ENCODE measurements at regions not wholly inside any gene's neighbourhood (a gene's known extent, or its start where the extent isn't known, plus 50 kb on each side); places are given as distances from the start of the nearest gene placed in this dataset.
"Not testable (repeated sequence)": the region's sequence is repeated elsewhere in the genome, so short reads cannot be mapped to it uniquely, and the experiment has no call there.

DNA sequence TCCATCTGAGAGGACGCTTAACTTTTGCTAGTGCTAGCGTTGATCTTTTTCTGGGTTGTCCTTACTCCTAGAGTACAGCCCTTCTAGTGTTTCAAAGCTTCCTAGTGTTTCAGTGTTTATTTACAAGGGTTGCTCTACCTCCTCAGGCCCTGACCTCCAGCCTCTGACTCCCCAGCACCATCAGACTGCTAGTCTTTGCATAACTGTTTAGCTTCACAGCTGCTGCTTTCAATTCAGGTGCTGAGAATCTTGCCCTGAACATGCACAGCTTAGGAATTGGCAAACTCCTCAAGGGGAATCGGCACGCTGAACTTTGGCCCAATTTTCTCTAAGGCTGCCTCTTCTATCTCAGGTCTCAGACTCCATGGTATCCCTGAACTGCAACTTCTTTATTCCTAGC lies 52.9 kb downstream of the OR52B4 start:
- POLR2A ChIA-PET, CTCF ChIA-PET: not testable (repeated sequence)

DNA sequence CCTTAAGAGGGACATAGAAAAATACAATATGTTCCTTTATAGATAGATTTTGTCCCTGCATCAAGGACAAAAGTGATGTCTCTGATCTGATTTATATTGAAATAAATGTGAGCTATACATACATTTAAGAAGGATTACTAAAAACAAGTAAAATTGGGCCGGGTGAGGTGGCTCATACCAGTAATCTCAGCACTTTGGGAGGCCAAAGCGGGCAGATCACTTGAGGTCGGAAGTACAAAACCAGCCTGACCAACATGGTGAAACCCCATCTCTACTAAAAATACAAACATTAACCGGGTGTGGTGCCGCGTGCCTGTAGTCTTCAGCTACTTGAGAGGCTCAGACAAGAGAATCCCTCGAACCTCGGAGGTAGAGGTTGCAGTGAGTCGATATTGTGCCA lies 91.0 kb downstream of the OR52B4 start:
- POLR2A ChIA-PET, CTCF ChIA-PET: not testable (repeated sequence)

DNA sequence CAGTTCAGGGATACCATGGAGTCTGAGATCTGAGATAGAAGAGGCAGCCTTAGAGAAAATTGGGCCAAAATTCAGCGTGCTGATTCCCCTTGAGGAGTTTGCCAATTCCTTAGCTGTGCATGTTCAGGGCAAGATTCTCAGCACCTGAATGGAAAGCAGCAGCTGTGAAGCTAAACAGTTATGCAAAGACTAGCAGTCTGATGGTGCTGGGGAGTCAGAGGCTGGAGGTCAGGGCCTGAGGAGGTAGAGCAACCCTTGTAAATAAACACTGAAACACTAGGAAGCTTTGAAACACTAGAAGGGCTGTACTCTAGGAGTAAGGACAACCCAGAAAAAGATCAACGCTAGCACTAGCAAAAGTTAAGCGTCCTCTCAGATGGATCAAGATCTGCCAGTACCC lies 117.1 kb downstream of the OR52B4 start:
- CTCF ChIA-PET, POLR2A ChIA-PET: not testable (repeated sequence)

DNA sequence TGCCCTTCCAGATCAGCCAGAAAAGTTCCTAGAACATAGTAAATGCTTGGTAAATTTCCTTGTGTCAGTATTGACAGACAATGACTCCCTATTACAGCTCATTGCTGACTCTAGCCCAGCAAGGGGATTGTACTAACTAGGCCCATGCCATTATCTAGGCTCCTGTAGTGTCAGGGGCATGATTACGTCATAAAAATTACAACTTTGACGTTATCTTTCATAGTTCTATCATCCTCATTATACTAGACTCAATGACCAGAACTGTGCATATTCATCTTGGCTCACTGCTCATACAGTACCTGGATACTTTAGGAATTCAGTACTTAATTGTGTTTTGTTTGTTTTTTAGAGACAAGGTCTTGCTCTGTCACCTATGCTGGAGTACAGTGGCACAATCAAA lies 118.7 kb downstream of the OR52B4 start:
- CTCF ChIA-PET, POLR2A ChIA-PET: not testable (repeated sequence)

DNA sequence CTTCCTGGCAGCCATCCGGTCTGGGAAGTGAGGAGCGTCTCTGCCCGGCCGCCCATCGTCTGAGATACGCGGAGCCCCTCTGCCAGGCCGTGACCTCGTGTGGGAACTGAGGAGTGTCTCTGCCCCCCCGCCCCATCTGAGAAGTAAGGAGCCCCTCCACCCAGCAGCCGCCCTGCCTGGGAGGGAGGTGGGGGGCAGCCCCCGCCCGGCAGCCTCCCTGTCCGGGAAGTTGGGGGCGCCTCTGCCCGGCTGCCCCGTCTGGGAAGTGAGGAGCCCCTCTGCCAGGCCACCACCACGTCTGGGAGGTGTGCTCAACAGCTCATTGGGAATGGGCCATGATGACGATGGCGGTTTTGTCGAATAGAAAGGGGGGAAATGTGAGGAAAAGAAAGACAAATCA lies 130.4 kb downstream of the OR52B4 start:
- CTCF ChIA-PET, POLR2A ChIA-PET: not testable (repeated sequence)

DNA sequence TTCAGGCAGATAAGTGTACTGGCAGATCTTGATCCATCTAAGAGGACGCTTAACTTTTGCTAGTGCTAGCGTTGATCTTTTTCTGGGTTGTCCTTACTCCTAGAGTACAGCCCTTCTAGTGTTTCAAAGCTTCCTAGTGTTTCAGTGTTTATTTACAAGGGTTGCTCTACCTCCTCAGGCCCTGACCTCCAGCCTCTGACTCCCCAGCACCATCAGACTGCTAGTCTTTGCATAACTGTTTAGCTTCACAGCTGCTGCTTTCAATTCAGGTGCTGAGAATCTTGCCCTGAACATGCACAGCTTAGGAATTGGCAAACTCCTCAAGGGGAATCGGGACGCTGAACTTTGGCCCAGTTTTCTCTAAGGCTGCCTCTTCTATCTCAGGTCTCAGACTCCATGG lies 124.3 kb downstream of the RRM1 start:
- CTCF ChIA-PET, POLR2A ChIA-PET: not testable (repeated sequence)

DNA sequence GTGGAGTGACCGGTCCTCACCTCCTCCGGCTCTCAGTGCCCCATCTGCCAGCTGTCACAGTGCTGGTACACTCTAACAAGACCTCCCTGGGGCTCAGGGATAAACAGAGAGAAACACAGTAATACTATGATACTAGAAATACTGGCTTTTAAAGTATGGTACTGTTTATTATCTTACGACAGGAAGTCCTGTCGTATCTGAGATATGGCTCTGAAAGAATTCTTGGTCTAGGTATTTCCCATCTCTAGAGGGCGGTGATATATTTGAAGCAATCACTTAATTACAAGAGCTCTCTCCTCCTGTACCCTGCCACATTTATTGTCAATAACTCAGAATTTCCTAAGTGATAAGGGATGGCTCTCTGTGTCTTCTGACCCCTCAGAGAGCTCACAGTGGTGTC lies 119.1 kb downstream of the RRM1 start:
- ChIA-PET CTCF (no interaction called here), POLR2A (no interaction called here)

DNA sequence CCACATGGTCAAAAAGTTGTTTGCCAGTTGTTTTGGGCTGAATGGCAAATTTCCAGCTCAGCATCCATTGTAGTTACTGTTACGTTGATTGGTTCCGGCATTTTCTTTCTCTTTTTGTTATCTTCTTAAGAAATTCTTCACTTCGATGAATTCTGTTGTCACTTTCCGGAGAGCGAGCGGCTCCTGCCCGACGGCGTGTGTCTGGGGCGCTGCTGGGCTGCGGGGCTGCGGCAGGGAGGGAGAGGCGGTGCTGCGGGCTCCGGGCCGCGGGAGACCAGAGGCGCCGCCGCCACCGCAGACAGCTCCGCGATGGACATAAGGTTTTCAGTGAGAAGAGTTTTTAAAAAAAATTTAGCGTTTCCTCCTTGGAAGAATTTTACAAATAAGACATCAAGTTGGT lies 117.4 kb downstream of the RRM1 start:
- ChIA-PET CTCF (no interaction called here), POLR2A (no interaction called here)

DNA sequence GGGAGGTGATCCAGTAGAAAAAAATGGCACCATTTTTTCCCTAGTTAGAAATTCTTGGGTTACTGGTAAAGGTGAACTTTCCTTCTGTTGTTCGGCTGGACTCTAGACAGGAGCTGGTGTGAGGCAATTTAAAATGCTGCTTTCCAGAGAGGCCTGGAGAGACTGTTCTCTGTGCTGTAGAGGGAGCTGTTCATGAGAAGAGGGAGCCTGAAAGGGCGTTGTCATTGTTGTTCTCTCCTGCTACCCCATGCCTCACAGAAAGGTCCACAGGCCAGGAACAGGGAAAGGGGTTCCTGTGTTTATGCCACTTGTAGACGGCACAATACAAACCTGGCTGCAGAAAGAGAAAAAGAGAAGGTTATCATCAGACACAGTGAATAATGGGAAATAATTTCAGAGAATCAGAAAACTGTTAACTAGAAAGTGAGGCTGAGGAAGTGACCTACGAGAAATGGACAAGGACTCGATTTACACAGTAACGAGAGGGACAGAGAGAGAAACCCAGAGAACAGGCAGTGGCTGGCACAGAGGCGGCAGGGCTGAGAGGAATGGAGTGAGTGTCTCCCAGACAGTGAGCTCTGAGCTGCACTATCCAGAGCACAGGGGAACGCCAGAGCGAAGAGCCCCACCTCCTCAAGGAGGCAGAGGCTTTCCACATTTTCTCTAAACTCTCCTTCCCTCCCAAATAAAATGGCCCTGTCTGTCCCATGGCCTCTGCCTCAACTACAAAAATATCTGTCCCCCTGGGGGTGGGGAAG lies 109.2 kb downstream of the RRM1 start:
- CTCF ChIA-PET, result no interaction called here
- POLR2A ChIA-PET, result no interaction called here

DNA sequence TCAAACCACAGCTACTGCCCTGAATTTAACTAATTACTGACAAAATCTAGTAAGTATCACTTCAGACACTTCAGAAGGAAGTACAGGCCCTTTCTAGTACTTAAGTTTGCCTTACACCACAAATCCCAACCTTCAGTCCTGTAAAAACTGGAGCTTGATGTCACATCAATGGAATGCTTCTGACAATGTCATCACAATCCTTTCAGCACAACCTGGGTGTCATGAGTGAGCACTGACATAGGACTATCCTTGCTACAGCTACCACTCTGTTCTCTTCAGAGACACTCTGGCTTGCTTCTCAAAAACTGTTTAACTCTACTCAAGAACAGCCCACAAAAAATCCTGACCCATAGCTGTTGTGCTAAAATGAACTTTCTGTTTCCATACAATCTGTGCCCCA lies 108.2 kb downstream of the RRM1 start:
- POLR2A ChIA-PET, result no interaction called here
- CTCF ChIA-PET, result no interaction called here

DNA sequence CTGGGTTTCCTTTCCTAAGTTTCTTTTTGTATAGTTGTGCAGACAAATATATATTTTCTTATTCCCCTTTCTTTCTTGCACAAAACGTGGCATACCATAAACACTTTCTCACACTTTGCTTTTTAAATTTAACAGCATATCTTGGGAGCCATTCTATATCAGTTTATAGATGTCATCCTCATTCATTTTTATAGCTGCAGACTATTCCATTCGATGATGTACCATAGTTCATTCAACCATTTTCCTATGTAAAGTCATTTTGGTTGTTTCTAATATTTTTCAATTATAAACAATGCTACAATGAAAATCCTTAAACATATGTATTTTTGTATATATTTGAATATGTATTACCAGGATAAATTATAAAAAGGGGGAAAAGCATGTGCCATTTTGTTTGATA lies 102.5 kb downstream of the RRM1 start:
- POLR2A ChIA-PET, result no interaction called here
- CTCF ChIA-PET, result no interaction called here

DNA sequence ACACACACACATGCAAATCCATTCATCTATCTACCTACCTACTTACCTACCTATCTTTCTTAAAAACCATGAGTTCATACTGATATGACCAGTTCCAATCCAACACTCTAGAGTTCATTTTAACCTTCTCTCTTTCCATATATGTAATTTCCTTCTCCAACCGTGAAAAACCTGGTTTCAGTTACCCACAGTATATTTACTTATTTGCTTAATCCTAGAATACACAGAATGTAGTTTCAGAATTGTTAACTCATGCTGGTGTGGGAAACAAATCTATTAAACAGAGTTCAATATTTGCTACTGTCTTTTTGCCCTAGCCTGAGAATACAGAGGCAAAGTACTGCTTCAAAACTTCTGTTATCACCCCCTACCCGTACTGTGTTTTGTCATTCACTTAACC lies 101.3 kb downstream of the RRM1 start:
- ChIA-PET CTCF (no interaction called here), POLR2A (no interaction called here)

DNA sequence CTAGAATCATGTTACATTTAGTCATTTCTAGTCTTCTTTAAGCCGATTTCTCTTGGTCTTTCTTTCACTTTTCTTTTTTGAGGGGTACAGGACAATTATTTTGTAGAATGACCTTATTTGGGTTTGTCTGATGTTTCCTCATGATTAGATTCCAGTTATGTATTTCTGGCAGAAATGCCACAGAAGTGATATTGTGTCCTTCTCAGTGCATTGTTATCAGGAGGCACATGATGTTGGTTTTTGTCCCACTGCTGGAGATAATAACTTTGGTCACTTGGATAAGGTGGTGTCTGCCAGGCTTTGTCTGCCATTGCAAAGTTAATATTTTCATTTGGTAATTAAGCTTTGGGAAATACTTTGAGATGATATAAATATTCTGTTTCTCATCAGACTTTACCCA lies 100.3 kb downstream of the RRM1 start:
- CTCF ChIA-PET, result no interaction called here
- POLR2A ChIA-PET, result no interaction called here

DNA sequence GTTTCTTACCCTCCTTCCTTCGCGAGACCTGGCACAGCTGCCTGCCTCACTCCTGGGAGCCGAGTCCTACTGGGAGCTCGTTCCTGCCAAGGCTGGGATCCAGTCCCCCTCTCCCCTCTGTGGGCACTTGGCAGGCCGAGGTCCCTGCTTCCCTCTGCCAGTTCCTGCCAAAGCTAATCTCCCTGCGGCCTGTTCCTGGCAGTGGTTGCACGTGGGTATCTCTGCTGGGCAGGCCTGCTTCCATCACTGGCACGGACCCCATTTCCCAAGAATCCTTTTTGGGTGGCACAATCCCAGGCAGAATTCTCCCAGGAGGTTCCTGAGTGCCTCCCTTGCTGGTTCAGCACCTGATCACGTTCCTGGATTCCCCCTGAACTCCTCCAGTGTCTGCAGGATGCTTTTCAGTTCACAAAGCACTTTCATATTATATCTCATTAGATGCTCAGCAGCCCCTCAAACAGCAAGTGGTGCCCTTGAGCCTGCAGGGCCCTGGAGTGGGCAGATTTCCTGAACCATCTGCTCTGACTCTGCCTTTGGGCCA lies 96.5 kb downstream of the RRM1 start:
- CTCF ChIA-PET, result interaction anchor here (0.6 kb wide), 1 partner anchor 22 kb away, joined by 3 read pairs; no protein-coding TSS in a partner anchor

DNA sequence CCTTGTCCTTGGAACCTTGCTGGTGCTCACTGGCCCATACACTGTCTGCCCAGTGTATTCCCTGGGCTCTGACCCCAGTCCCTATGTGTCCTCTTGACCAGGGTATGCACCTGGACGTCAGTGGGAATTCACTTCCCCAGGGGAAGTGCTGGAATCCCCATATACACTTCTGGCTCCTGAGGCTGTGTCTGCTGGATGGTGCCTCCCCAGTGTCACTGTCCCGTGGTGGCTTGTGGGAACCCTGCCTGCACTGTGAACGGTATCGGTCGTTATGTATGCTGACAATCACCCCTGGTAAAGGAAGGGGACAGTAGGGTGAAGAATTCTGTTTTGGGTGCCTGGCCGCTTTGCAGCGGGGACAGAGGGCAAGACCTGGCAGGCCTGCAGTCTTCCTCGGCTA lies 95.9 kb downstream of the RRM1 start:
- CTCF ChIA-PET, result no interaction called here
- POLR2A ChIA-PET, result no interaction called here

More for the DNA sequence above, 96.5 kb downstream of the RRM1 start:
- POLR2A ChIA-PET, result no interaction called here

DNA sequence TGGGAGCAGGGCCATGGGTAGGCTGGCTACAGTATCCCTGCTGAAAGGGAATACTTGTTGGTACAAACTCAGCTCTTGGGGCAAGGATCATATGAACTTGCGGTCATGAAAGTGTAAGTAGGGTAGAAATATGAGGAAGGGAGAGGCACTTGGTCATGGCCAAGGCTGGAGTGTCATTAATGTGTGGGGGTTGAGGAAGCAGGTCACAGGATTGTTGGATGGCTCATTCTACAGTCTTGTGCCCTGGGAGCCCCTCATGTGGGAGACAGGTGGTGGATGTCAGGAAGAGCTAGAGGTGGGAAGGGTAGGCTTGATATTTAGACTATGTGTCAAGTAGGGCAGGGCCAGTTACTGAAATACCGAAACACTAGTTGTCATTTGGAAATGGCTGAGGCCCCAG lies 95.5 kb downstream of the RRM1 start:
- ChIA-PET POLR2A (no interaction called here), CTCF (no interaction called here)

All from activated CD8-positive, alpha-beta memory T cell treated with anti-CD3 and anti-CD28 coated beads for 36 hours (primary cell).